ENCODE measurements at regions not wholly inside any gene's neighbourhood (a gene's known extent, or its start where the extent isn't known, plus 50 kb on each side); places are given as distances from the start of the nearest gene placed in this dataset.

- Histone ChIP-seq H3K36me3 (no peaks in the 10 kb centered on the region), H3K27me3 (replicated peaks; ENCODE audit: insufficient read depth) (peaks cover 14% of the 10 kb centered on the region), H3K9me3 (no peaks in the 10 kb centered on the region), H3K4me3 (no peak overlapping the region), H3K4me1 (ENCODE audit: control insufficient read depth in 1 of 2, low read depth in 2 of 2) (peaks cover 0 to 5% of the 10 kb centered on the region in 2 donors), H3K27ac (peak overlapping the region in 1 of 2 donors; percentile 3)
- ATAC-seq (ENCODE audit: insufficient number of reproducible peaks, low FRiP score, low read depth) (no peak), DNase-seq (ENCODE audit: low spot score) (no peak)
- no peak for TF ChIP-seq CTCF (IDR thresholded peaks at IDR 0.05)
Measured at GRCh38 chr17:79401704-79402674, 208.9 kb downstream of the RBFOX3 start.

- Histone ChIP-seq H3K36me3 (no peaks in the 10 kb centered on the region), H3K27me3 (replicated peaks; ENCODE audit: insufficient read depth) (peaks cover 14% of the 10 kb centered on the region), H3K9me3 (no peaks in the 10 kb centered on the region), H3K4me1 (ENCODE audit: control insufficient read depth in 1 of 2, low read depth in 2 of 2) (peaks cover 0 to 5% of the 10 kb centered on the region in 2 donors), H3K27ac (no peak overlapping the region), H3K4me3 (peak overlapping the region; percentile 61)
- DNase-seq (ENCODE audit: low spot score) (no peak), ATAC-seq (ENCODE audit: insufficient number of reproducible peaks, low FRiP score, low read depth) (no peak)
- peak; percentile 78 for TF ChIP-seq CTCF (IDR thresholded peaks at IDR 0.05)
Measured at GRCh38 chr17:79400989-79401703, 209.7 kb downstream of the RBFOX3 start.

GRCh38 chr17:79399610-79400144 is 211.2 kb downstream of the RBFOX3 start:
- Histone ChIP-seq H3K27ac (no peak overlapping the region), H3K4me3 (no peak overlapping the region), H3K4me1 (ENCODE audit: control insufficient read depth in 1 of 2, low read depth in 2 of 2) (peaks cover 0 to 5% of the 10 kb centered on the region in 2 donors), H3K36me3 (no peaks in the 10 kb centered on the region), H3K27me3 (replicated peaks; ENCODE audit: insufficient read depth) (peaks cover 14% of the 10 kb centered on the region), H3K9me3 (no peaks in the 10 kb centered on the region)
- DNase-seq (ENCODE audit: low spot score) (no peak), ATAC-seq (ENCODE audit: insufficient number of reproducible peaks, low FRiP score, low read depth) (no peak)
- no peak for TF ChIP-seq CTCF (IDR thresholded peaks at IDR 0.05)

- DNase-seq (ENCODE audit: low spot score) (no peak), ATAC-seq (ENCODE audit: insufficient number of reproducible peaks, low FRiP score, low read depth) (no peak)
- H3K27ac ChIP-seq = no peak overlapping the region
- no peak overlapping the region for H3K4me3 ChIP-seq
- H3K9me3 ChIP-seq = no peaks in the 10 kb centered on the region
- peaks cover 14% of the 10 kb centered on the region for H3K27me3 ChIP-seq (replicated peaks; ENCODE audit: insufficient read depth)
- peaks cover 0 to 5% of the 10 kb centered on the region in 2 donors for H3K4me1 ChIP-seq (ENCODE audit: control insufficient read depth in 1 of 2, low read depth in 2 of 2)
- no peaks in the 10 kb centered on the region for H3K36me3 ChIP-seq
- TF ChIP-seq CTCF (IDR thresholded peaks at IDR 0.05) = no peak
Measured at GRCh38 chr17:79398441-79398840, 212.4 kb downstream of the RBFOX3 start.

GRCh38 chr17:79396696-79397095 is 214.2 kb downstream of the RBFOX3 start:
- Histone ChIP-seq H3K27ac (no peak overlapping the region), H3K36me3 (no peaks in the 10 kb centered on the region), H3K27me3 (replicated peaks; ENCODE audit: insufficient read depth) (peaks cover 14% of the 10 kb centered on the region), H3K4me3 (no peak overlapping the region), H3K9me3 (no peaks in the 10 kb centered on the region), H3K4me1 (ENCODE audit: control insufficient read depth in 1 of 2, low read depth in 2 of 2) (peaks cover 0 to 5% of the 10 kb centered on the region in 2 donors)
- ATAC-seq (ENCODE audit: insufficient number of reproducible peaks, low FRiP score, low read depth) = no peak
- no peak for TF ChIP-seq CTCF (IDR thresholded peaks at IDR 0.05)
- no peak for DNase-seq (ENCODE audit: low spot score)

Measured in thoracic aorta (tissue), 2 donors.